ENCODE measurements at regions not wholly inside any gene's neighbourhood (a gene's known extent, or its start where the extent isn't known, plus 50 kb on each side); places are given as distances from the start of the nearest gene placed in this dataset.
"Not testable (repeated sequence)": the region's sequence is repeated elsewhere in the genome, so short reads cannot be mapped to it uniquely, and the experiment has no call there.

GRCh38 chr1:219560856-219561255, 52.0 kb downstream of the ZC3H11B start:
- DNase-seq (ENCODE audit: low spot score): no peak

- no peak for DNase-seq (ENCODE audit: low spot score)
Measured at GRCh38 chr1:219559899-219560298, 53.0 kb downstream of the ZC3H11B start.

GRCh38 chr1:219555806-219556205, 57.1 kb downstream of the ZC3H11B start:
- no peak for DNase-seq (ENCODE audit: low spot score)

- DNase-seq (ENCODE audit: low spot score): no peak
Measured at GRCh38 chr1:219555031-219555692, 57.7 kb downstream of the ZC3H11B start.

DNA sequence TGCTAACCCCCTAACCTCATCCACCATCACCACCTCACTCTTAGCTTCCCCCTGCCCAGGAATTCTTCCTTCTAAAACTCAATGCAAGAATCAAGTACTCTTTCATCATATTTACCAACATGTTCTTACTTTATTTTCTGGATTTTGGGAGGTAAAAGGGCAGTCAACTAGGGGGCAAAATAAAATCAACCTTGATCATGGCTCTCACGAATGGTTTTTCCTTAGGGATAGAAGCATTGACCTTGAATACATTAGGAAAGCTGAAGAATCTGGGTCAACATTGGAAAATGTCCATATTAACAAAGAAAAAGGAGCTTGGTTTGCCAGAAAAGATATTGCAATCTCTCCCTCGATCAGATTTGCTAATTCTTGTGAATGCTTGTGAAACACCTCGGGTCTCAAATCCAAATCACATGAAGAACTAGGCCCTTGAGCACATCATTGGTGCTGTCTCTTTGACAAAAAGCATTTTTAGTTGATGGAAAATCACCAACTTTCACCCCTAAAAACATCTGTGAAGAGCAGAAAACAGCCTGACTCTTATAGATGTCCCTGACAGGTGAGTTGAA, 58.9 kb downstream of the ZC3H11B start:
- DNase-seq (ENCODE audit: low spot score): no peak

GRCh38 chr1:219550201-219550600, 62.7 kb downstream of the ZC3H11B start:
- DNase-seq (ENCODE audit: low spot score): no peak

DNA sequence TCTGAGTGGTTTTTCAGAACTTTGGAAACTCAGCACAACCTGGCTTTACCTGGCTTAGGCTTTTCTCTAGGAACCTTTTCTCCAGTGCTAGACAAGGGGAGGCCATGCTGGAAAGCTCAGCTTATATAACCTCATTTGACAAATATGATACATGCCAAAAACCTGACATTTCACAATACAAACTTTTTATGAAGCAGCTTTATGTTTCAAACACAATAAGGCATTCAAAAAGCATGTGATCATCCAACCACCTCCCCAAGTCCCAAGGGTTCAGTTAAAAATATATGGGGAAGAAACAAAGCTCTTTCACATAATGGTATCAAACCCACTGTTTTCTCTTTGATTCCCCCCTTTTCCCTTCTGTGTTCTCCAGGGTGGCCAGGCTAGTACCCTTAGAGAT, 63.7 kb downstream of the ZC3H11B start:
- DNase-seq (ENCODE audit: low spot score): no peak

- no peak for DNase-seq (ENCODE audit: low spot score)
Measured at GRCh38 chr1:219548386-219548785, 64.5 kb downstream of the ZC3H11B start.

GRCh38 chr1:219545756-219546155, 67.1 kb downstream of the ZC3H11B start:
- not testable (repeated sequence) for DNase-seq (ENCODE audit: low spot score)

GRCh38 chr1:219544163-219544846, 68.6 kb downstream of the ZC3H11B start:
- no peak for DNase-seq (ENCODE audit: low spot score)

GRCh38 chr1:219542828-219543518, 69.9 kb downstream of the ZC3H11B start:
- no peak for DNase-seq (ENCODE audit: low spot score)

- no peak for DNase-seq (ENCODE audit: low spot score)
Measured at GRCh38 chr1:219541946-219542345, 71.0 kb downstream of the ZC3H11B start.

GRCh38 chr1:219539645-219540254, 73.2 kb downstream of the ZC3H11B start:
- DNase-seq (ENCODE audit: low spot score): no peak

- no peak for DNase-seq (ENCODE audit: low spot score)
Measured at GRCh38 chr1:219538886-219539285, 74.0 kb downstream of the ZC3H11B start.

DNA sequence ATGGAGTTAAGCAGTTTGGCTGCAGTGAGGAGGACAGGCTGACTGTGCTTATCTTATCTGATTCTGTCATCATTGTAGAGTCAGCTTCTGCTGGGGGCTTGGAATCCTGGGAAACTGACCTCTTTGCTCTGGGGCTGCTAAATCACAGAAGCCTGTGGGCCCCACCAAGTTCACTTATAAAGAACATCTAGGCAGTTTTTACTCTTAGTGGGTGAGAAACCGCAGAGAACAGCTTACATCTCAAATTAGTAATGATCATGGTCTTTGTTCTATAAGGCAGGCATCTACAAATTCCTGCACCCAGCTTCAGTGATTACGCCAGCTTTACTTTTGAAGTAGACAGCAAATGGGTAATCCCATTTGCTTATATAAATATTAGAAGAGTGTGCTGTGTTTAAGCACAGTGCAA, 75.7 kb downstream of the ZC3H11B start:
- no peak for DNase-seq (ENCODE audit: low spot score)

GRCh38 chr1:219536038-219536437, 76.9 kb downstream of the ZC3H11B start:
- DNase-seq (ENCODE audit: low spot score): no peak

- DNase-seq (ENCODE audit: low spot score): no peak
Measured at GRCh38 chr1:219534991-219535390, 77.9 kb downstream of the ZC3H11B start.

GRCh38 chr1:219533280-219533679, 79.6 kb downstream of the ZC3H11B start:
- DNase-seq (ENCODE audit: low spot score): no peak

DNA sequence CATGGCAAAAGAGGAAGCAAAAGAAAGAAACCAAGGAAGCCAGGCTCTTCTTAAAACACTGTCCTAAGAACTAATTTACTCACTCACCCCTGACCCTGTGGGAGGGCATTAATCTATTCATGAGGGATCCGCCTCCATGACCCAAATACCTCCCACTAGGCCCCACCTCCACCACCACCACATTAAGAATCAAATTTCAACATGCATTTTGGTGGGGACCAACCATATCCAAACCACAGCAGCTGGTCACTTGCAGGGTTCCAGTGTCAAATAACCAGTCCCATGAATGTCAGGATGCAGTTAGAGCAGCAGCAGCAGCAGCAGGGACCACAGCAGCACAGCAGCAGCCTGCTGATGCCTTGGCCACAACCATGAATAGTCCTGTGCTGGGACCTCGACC, 83.8 kb downstream of the ZC3H11B start:
- DNase-seq (ENCODE audit: low spot score): no peak

GRCh38 chr1:219528633-219529032, 84.3 kb downstream of the ZC3H11B start:
- no peak for DNase-seq (ENCODE audit: low spot score)

GRCh38 chr1:219527994-219528393, 84.9 kb downstream of the ZC3H11B start:
- DNase-seq (ENCODE audit: low spot score): no peak

- no peak for DNase-seq (ENCODE audit: low spot score)
Measured at GRCh38 chr1:219526074-219526473, 86.8 kb downstream of the ZC3H11B start.
